HEK293T (cell line): ENCODE measurements at regions not wholly inside any gene's neighbourhood (a gene's known extent, or its start where the extent isn't known, plus 50 kb on each side); places are given as distances from the start of the nearest gene placed in this dataset.

Experiments
- BHLHE40 ChIP-seq: fragments of 450-650 bp; IDR thresholded peaks from 2 replicates; pipeline ENCODE4 v1.6.1; 2016; ENCODE audit warnings: mild to moderate bottlenecking, moderate library complexity, borderline replicate concordance
- FOXA1 ChIP-seq: fragments of 450-650 bp; IDR thresholded peaks from 2 replicates; pipeline ENCODE4 v1.6.1; 2016; ENCODE audit warnings: mild to moderate bottlenecking
- FOXK2 ChIP-seq: fragments of 450-650 bp; IDR thresholded peaks from 2 replicates; pipeline ENCODE4 v1.6.1; 2016; ENCODE audit warnings: mild to moderate bottlenecking
- HDGF ChIP-seq: fragments of 450-650 bp; IDR thresholded peaks from 2 replicates; pipeline ENCODE4 v1.6.1; 2017; ENCODE audit warnings: antibody characterized with exemption, borderline replicate concordance
- NFRKB ChIP-seq: fragments of 450-650 bp; IDR thresholded peaks from 2 replicates; pipeline ENCODE4 v1.6.1; 2016; ENCODE audit warnings: mild to moderate bottlenecking, moderate library complexity
- SP1 ChIP-seq: fragments of 450-650 bp; IDR thresholded peaks from 2 replicates; pipeline ENCODE4 v1.6.1; 2017
- TARDBP ChIP-seq: fragments of 450-650 bp; IDR thresholded peaks from 2 replicates; pipeline ENCODE4 v1.6.1; 2016

- TF ChIP-seq FOXA1 (no peak), TARDBP (no peak), BHLHE40 (no peak), HDGF (no peak), FOXK2 (no peak), SP1 (no peak), NFRKB (no peak)
These were observed 174.7 kb downstream of the OTOR start for GRCh38 chr20:16922834-16923233.
